HG03175 (cell line): ENCODE measurements at regions not wholly inside any gene's neighbourhood (a gene's known extent, or its start where the extent isn't known, plus 50 kb on each side); places are given as distances from the start of the nearest gene placed in this dataset.

Experiments used
- ATAC-seq: cut with Tn5 transposase; IDR thresholded peaks from one replicate; pipeline ENCODE4 v1.9.1; 2021; ENCODE audit warnings: mild to moderate bottlenecking, moderate library complexity; ENCODE audit not compliant: unreplicated experiment

GRCh38 chr21:15233611-15234010, 168.8 kb upstream of the NRIP1 start:
- no peak for ATAC-seq

- no peak for ATAC-seq
These were observed 171.3 kb upstream of the NRIP1 start for GRCh38 chr21:15236111-15236510.

GRCh38 chr21:15240848-15241247, 176.0 kb upstream of the NRIP1 start:
- no peak for ATAC-seq

- no peak for ATAC-seq
These were observed 177.4 kb upstream of the NRIP1 start for GRCh38 chr21:15241997-15242736.

GRCh38 chr21:15242906-15243305, 178.1 kb upstream of the NRIP1 start:
- ATAC-seq = no peak

- no peak for ATAC-seq
These were observed 178.6 kb upstream of the NRIP1 start for GRCh38 chr21:15243406-15243805.

GRCh38 chr21:15247613-15248012, 182.8 kb upstream of the NRIP1 start:
- ATAC-seq = no peak

GRCh38 chr21:15249285-15249993, 184.6 kb upstream of the NRIP1 start:
- no peak for ATAC-seq

- no peak for ATAC-seq
These were observed 185.6 kb upstream of the NRIP1 start for GRCh38 chr21:15250384-15250783.

- no peak for ATAC-seq
These were observed 187.6 kb upstream of the NRIP1 start for GRCh38 chr21:15252431-15252830.

GRCh38 chr21:15254111-15254510, 189.3 kb upstream of the NRIP1 start:
- no peak for ATAC-seq

- no peak for ATAC-seq
These were observed 190.5 kb upstream of the NRIP1 start for GRCh38 chr21:15255261-15255660.

GRCh38 chr21:15255763-15256162, 191.0 kb upstream of the NRIP1 start:
- no peak for ATAC-seq

- no peak for ATAC-seq
These were observed 192.2 kb upstream of the NRIP1 start for GRCh38 chr21:15256996-15257395.

GRCh38 chr21:15257646-15258045, 192.8 kb upstream of the NRIP1 start:
- ATAC-seq = no peak

GRCh38 chr21:15259824-15260223, 195.0 kb upstream of the NRIP1 start:
- ATAC-seq = no peak

GRCh38 chr21:15260604-15261003, 195.8 kb upstream of the NRIP1 start:
- no peak for ATAC-seq

- no peak for ATAC-seq
These were observed 199.4 kb upstream of the NRIP1 start for GRCh38 chr21:15264084-15264665.

- ATAC-seq = no peak
These were observed 207.4 kb upstream of the NRIP1 start for GRCh38 chr21:15272171-15272570.

GRCh38 chr21:15272591-15272990, 207.8 kb upstream of the NRIP1 start:
- no peak for ATAC-seq

GRCh38 chr21:15273244-15273643, 208.4 kb upstream of the NRIP1 start:
- no peak for ATAC-seq
